ENCODE measurements at regions not wholly inside any gene's neighbourhood (a gene's known extent, or its start where the extent isn't known, plus 50 kb on each side); places are given as distances from the start of the nearest gene placed in this dataset.

DNA sequence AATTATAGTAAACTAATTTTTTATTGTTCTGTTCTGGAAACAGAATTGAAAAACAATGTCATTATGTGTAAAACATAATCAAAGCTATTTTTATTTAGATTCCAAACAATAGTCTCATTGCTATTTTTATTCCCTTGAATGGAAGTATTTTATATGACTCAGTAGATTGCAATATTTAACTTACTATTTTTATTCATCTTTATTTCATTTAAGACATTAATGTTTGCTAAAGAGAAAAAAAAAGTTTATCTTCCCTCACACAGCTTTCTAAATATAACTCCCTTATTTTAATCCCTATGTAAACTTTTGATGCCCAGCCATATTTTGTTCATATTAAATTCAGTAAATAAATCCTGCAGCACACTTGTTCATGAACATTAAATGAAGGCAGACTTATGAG, 622.4 kb downstream of the SLC6A15 start:
- Histone ChIP-seq H3K9me3 (ENCODE audit: control insufficient read depth in 3 of 3, low read length in 3 of 3) (no peaks in the 10 kb centered on the region), H3K4me3 (ENCODE audit: low read length in 3 of 3) (no peak overlapping the region), H3K27me3 (ENCODE audit: control insufficient read depth in 3 of 3, insufficient read depth in 3 of 3, low read length in 3 of 3) (no peaks in the 10 kb centered on the region), H3K36me3 (ENCODE audit: control insufficient read depth in 3 of 3, insufficient read depth in 3 of 3, low read length in 3 of 3) (no peaks in the 10 kb centered on the region), H3K9ac (ENCODE audit: low read depth in 1 of 3, low read length in 3 of 3) (no peak overlapping the region), H3K4me1 (ENCODE audit: control insufficient read depth in 3 of 3, insufficient read depth in 3 of 3, low read length in 3 of 3) (no peaks in the 10 kb centered on the region), H3K27ac (ENCODE audit: low read depth, low read length) (no peak overlapping the region)

DNA sequence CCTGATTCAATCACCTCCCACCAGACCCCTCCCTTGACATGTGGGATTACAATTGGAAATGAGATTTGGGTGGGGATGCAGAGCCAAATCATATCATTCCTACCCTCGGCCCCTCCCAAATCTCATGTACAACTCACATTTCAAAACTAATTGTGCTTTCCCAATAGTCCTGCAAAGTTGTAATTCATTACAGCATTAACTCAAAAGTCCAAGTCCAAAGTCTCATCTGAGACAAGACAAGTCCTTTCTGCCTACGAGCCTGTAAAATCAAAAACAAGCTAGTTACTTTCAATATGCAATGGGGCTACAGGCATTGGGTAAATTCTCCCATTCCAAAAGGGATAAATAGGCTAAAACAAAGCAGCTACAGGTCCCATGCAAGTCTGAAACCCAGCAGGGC, 634.6 kb downstream of the SLC6A15 start:
- Histone ChIP-seq H3K27ac (ENCODE audit: low read depth, low read length) (no peak overlapping the region), H3K9me3 (ENCODE audit: control insufficient read depth in 3 of 3, low read length in 3 of 3) (no peaks in the 10 kb centered on the region), H3K4me3 (ENCODE audit: low read length in 3 of 3) (no peak overlapping the region), H3K36me3 (ENCODE audit: control insufficient read depth in 3 of 3, insufficient read depth in 3 of 3, low read length in 3 of 3) (no peaks in the 10 kb centered on the region), H3K4me1 (ENCODE audit: control insufficient read depth in 3 of 3, insufficient read depth in 3 of 3, low read length in 3 of 3) (no peaks in the 10 kb centered on the region), H3K9ac (ENCODE audit: low read depth in 1 of 3, low read length in 3 of 3) (no peak overlapping the region), H3K27me3 (ENCODE audit: control insufficient read depth in 3 of 3, insufficient read depth in 3 of 3, low read length in 3 of 3) (no peaks in the 10 kb centered on the region)

DNA sequence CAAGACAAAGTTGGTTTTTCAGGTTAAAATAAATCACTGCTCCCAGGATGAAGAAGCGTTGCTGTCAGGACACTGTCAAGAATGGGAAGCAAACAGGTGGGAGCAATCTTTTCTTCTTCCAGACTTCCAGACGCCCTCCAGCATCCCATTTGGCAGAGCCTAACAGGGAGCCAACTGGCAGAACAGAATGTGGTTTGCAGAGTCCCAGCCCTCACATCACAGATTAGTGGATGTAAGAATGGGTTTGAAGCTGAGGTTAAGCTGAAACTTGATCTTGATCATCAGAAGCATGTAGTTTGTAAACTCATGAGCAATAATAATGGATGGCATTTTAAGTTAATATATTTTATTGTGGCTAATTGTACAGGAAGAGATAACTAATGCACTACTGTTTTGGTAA, 636.4 kb downstream of the SLC6A15 start:
- no peaks in the 10 kb centered on the region for H3K9me3 ChIP-seq (ENCODE audit: control insufficient read depth in 3 of 3, low read length in 3 of 3)
- H3K9ac ChIP-seq (ENCODE audit: low read depth in 1 of 3, low read length in 3 of 3), result no peak overlapping the region
- H3K4me3 ChIP-seq (ENCODE audit: low read length in 3 of 3), result no peak overlapping the region
- no peaks in the 10 kb centered on the region for H3K4me1 ChIP-seq (ENCODE audit: control insufficient read depth in 3 of 3, insufficient read depth in 3 of 3, low read length in 3 of 3)
- H3K27me3 ChIP-seq (ENCODE audit: control insufficient read depth in 3 of 3, insufficient read depth in 3 of 3, low read length in 3 of 3), result no peaks in the 10 kb centered on the region
- H3K27ac ChIP-seq (ENCODE audit: low read depth, low read length), result no peak overlapping the region
- H3K36me3 ChIP-seq (ENCODE audit: control insufficient read depth in 3 of 3, insufficient read depth in 3 of 3, low read length in 3 of 3), result no peaks in the 10 kb centered on the region

GRCh38 chr12:84272324-84272723, 640.3 kb downstream of the SLC6A15 start:
- Histone ChIP-seq H3K27ac (ENCODE audit: low read depth, low read length) (no peak overlapping the region), H3K36me3 (ENCODE audit: control insufficient read depth in 3 of 3, insufficient read depth in 3 of 3, low read length in 3 of 3) (no peaks in the 10 kb centered on the region), H3K9ac (ENCODE audit: low read depth in 1 of 3, low read length in 3 of 3) (no peak overlapping the region), H3K4me1 (ENCODE audit: control insufficient read depth in 3 of 3, insufficient read depth in 3 of 3, low read length in 3 of 3) (no peaks in the 10 kb centered on the region), H3K9me3 (ENCODE audit: control insufficient read depth in 3 of 3, low read length in 3 of 3) (no peaks in the 10 kb centered on the region), H3K27me3 (ENCODE audit: control insufficient read depth in 3 of 3, insufficient read depth in 3 of 3, low read length in 3 of 3) (no peaks in the 10 kb centered on the region), H3K4me3 (ENCODE audit: low read length in 3 of 3) (no peak overlapping the region)

DNA sequence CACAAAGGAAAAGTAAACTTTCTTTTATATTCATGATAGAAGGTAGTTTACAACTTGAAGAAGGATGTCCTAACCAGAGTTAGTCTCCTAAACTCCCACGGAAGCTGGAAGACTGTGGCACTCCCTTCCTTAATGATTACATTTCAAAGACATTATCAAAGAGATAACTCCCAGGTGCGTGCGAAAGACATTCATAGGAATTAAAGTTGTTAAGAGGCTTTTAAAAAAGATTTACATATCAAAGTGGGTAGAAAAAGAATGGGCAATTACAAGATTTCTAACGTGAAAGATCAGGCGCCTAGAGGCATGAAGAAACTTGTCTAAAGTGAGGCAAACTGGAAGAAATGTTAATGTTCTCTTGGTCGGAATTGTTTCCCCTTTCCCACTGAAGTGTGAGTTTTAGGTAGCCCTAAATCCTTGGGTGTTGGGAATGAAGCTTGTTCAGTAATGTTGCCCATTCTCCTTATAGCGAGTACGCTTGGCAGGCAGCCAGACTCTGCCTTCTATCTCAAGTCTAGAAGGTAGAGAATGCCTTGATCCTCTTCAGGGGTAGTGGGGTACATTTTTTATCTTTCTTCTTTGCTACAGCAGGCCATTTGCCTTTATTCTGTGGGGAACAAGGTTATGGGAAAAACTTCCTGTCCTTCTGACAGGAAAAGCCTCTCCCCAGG, 642.0 kb downstream of the SLC6A15 start:
- Histone ChIP-seq H3K27ac (ENCODE audit: low read depth, low read length) (no peak overlapping the region), H3K36me3 (ENCODE audit: control insufficient read depth in 3 of 3, insufficient read depth in 3 of 3, low read length in 3 of 3) (no peaks in the 10 kb centered on the region), H3K4me3 (ENCODE audit: low read length in 3 of 3) (no peak overlapping the region), H3K9ac (ENCODE audit: low read depth in 1 of 3, low read length in 3 of 3) (no peak overlapping the region), H3K27me3 (ENCODE audit: control insufficient read depth in 3 of 3, insufficient read depth in 3 of 3, low read length in 3 of 3) (no peaks in the 10 kb centered on the region), H3K4me1 (ENCODE audit: control insufficient read depth in 3 of 3, insufficient read depth in 3 of 3, low read length in 3 of 3) (no peaks in the 10 kb centered on the region), H3K9me3 (ENCODE audit: control insufficient read depth in 3 of 3, low read length in 3 of 3) (no peaks in the 10 kb centered on the region)

- no peak overlapping the region for H3K4me3 ChIP-seq (ENCODE audit: low read length in 3 of 3)
- no peaks in the 10 kb centered on the region for H3K27me3 ChIP-seq (ENCODE audit: control insufficient read depth in 3 of 3, insufficient read depth in 3 of 3, low read length in 3 of 3)
- H3K27ac ChIP-seq (ENCODE audit: low read depth, low read length), result no peak overlapping the region
- no peaks in the 10 kb centered on the region for H3K36me3 ChIP-seq (ENCODE audit: control insufficient read depth in 3 of 3, insufficient read depth in 3 of 3, low read length in 3 of 3)
- no peaks in the 10 kb centered on the region for H3K9me3 ChIP-seq (ENCODE audit: control insufficient read depth in 3 of 3, low read length in 3 of 3)
- H3K4me1 ChIP-seq (ENCODE audit: control insufficient read depth in 3 of 3, insufficient read depth in 3 of 3, low read length in 3 of 3), result no peaks in the 10 kb centered on the region
- no peak overlapping the region for H3K9ac ChIP-seq (ENCODE audit: low read depth in 1 of 3, low read length in 3 of 3)
Measured at GRCh38 chr12:84247931-84248330, 664.7 kb downstream of the SLC6A15 start.

DNA sequence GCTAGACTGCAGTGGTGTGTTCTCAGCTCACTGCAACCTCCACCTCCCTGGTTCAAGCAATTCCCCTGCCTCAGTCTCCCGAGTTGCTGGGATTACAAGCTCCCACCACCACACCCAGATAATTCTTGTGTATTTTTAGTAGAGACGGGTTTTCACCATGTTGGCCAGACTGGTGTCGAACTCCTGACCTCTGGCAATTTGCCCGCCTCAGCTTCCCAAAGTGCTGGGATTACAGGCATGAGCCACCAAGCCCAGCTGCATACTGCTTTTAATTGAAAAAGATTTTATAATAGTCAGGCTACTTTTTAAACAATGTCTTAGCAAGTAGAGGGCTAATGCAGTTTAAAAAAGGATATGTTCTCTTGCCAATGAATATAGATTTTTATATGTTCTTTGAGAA, 668.9 kb downstream of the SLC6A15 start:
- Histone ChIP-seq H3K9me3 (ENCODE audit: control insufficient read depth in 3 of 3, low read length in 3 of 3) (no peaks in the 10 kb centered on the region), H3K4me1 (ENCODE audit: control insufficient read depth in 3 of 3, insufficient read depth in 3 of 3, low read length in 3 of 3) (no peaks in the 10 kb centered on the region), H3K27ac (ENCODE audit: low read depth, low read length) (no peak overlapping the region), H3K4me3 (ENCODE audit: low read length in 3 of 3) (no peak overlapping the region), H3K27me3 (ENCODE audit: control insufficient read depth in 3 of 3, insufficient read depth in 3 of 3, low read length in 3 of 3) (no peaks in the 10 kb centered on the region), H3K9ac (ENCODE audit: low read depth in 1 of 3, low read length in 3 of 3) (no peak overlapping the region), H3K36me3 (ENCODE audit: control insufficient read depth in 3 of 3, insufficient read depth in 3 of 3, low read length in 3 of 3) (no peaks in the 10 kb centered on the region)

GRCh38 chr12:84222841-84223240, 689.8 kb downstream of the SLC6A15 start:
- H3K27ac ChIP-seq (ENCODE audit: low read depth, low read length), result no peak overlapping the region
- H3K9me3 ChIP-seq (ENCODE audit: control insufficient read depth in 3 of 3, low read length in 3 of 3), result no peaks in the 10 kb centered on the region
- H3K4me1 ChIP-seq (ENCODE audit: control insufficient read depth in 3 of 3, insufficient read depth in 3 of 3, low read length in 3 of 3), result no peaks in the 10 kb centered on the region
- H3K9ac ChIP-seq (ENCODE audit: low read depth in 1 of 3, low read length in 3 of 3), result no peak overlapping the region
- no peaks in the 10 kb centered on the region for H3K27me3 ChIP-seq (ENCODE audit: control insufficient read depth in 3 of 3, insufficient read depth in 3 of 3, low read length in 3 of 3)
- H3K4me3 ChIP-seq (ENCODE audit: low read length in 3 of 3), result no peak overlapping the region
- H3K36me3 ChIP-seq (ENCODE audit: control insufficient read depth in 3 of 3, insufficient read depth in 3 of 3, low read length in 3 of 3), result no peaks in the 10 kb centered on the region

DNA sequence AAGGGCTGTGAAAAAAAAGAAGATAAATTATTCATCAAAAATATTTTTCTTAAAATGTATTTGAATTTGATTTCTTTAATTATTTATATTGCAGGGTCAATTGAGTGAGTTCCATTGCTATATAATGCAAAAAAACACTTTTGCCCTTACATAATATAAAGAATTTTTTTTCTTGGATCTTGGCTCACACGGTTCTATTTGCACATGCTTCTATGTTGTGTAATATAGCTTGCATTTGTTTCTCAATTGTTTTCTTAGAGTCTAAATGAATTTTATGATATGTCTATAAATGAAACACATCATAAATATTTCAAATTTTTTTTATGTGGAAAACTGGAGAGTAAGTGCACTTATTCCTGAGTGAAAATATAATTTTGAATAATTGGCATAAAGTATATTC, 694.2 kb downstream of the SLC6A15 start:
- no peak overlapping the region for H3K4me3 ChIP-seq (ENCODE audit: low read length in 3 of 3)
- no peak overlapping the region for H3K27ac ChIP-seq (ENCODE audit: low read depth, low read length)
- H3K4me1 ChIP-seq (ENCODE audit: control insufficient read depth in 3 of 3, insufficient read depth in 3 of 3, low read length in 3 of 3), result no peaks in the 10 kb centered on the region
- H3K27me3 ChIP-seq (ENCODE audit: control insufficient read depth in 3 of 3, insufficient read depth in 3 of 3, low read length in 3 of 3), result no peaks in the 10 kb centered on the region
- no peaks in the 10 kb centered on the region for H3K36me3 ChIP-seq (ENCODE audit: control insufficient read depth in 3 of 3, insufficient read depth in 3 of 3, low read length in 3 of 3)
- no peak overlapping the region for H3K9ac ChIP-seq (ENCODE audit: low read depth in 1 of 3, low read length in 3 of 3)
- H3K9me3 ChIP-seq (ENCODE audit: control insufficient read depth in 3 of 3, low read length in 3 of 3), result no peaks in the 10 kb centered on the region

- no peak overlapping the region for H3K27ac ChIP-seq (ENCODE audit: low read depth, low read length)
- no peaks in the 10 kb centered on the region for H3K4me1 ChIP-seq (ENCODE audit: control insufficient read depth in 3 of 3, insufficient read depth in 3 of 3, low read length in 3 of 3)
- no peaks in the 10 kb centered on the region for H3K9me3 ChIP-seq (ENCODE audit: control insufficient read depth in 3 of 3, low read length in 3 of 3)
- no peak overlapping the region for H3K4me3 ChIP-seq (ENCODE audit: low read length in 3 of 3)
- no peaks in the 10 kb centered on the region for H3K36me3 ChIP-seq (ENCODE audit: control insufficient read depth in 3 of 3, insufficient read depth in 3 of 3, low read length in 3 of 3)
- no peaks in the 10 kb centered on the region for H3K27me3 ChIP-seq (ENCODE audit: control insufficient read depth in 3 of 3, insufficient read depth in 3 of 3, low read length in 3 of 3)
- no peak overlapping the region for H3K9ac ChIP-seq (ENCODE audit: low read depth in 1 of 3, low read length in 3 of 3)
Measured at GRCh38 chr12:84201976-84202375, 710.6 kb downstream of the SLC6A15 start.
